ENCODE measurements at regions not wholly inside any gene's neighbourhood (a gene's known extent, or its start where the extent isn't known, plus 50 kb on each side); places are given as distances from the start of the nearest gene placed in this dataset.
"Not testable (repeated sequence)": the region's sequence is repeated elsewhere in the genome, so short reads cannot be mapped to it uniquely, and the experiment has no call there.

DNA sequence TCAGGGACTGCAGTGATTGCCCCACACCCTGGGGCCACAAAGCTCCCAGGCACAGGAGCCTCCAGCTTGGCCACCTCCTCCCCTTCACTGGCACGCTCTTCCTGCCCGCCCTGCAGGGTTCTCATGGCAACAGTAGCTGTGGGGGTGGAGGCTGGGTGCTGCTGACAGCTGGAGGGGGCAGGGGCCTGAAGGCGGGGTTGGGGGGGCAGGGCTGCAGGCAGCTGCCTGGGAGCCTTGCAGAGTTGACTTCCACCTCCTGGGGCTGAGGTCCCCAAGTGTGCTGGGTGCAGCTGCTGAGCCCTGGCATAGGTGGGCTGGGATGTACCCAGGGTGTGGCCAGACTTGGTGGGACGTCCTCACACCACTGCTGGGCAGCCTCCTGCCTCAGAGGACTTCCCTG lies 305.2 kb downstream of the CCDC74A start:
- TF ChIP-seq, protein P1, sequence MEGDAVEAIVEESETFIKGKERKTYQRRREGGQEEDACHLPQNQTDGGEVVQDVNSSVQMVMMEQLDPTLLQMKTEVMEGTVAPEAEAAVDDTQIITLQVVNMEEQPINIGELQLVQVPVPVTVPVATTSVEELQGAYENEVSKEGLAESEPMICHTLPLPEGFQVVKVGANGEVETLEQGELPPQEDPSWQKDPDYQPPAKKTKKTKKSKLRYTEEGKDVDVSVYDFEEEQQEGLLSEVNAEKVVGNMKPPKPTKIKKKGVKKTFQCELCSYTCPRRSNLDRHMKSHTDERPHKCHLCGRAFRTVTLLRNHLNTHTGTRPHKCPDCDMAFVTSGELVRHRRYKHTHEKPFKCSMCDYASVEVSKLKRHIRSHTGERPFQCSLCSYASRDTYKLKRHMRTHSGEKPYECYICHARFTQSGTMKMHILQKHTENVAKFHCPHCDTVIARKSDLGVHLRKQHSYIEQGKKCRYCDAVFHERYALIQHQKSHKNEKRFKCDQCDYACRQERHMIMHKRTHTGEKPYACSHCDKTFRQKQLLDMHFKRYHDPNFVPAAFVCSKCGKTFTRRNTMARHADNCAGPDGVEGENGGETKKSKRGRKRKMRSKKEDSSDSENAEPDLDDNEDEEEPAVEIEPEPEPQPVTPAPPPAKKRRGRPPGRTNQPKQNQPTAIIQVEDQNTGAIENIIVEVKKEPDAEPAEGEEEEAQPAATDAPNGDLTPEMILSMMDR (conservative IDR thresholded peaks at IDR 0.05; ENCODE audit: low read length) = not testable (repeated sequence)
- TF ChIP-seq EZH2phosphoT487 (IDR thresholded peaks at IDR 0.05; ENCODE audit: borderline replicate concordance, low read depth, low read length) = not testable (repeated sequence)
